ENCODE measurements at regions not wholly inside any gene's neighbourhood (a gene's known extent, or its start where the extent isn't known, plus 50 kb on each side); places are given as distances from the start of the nearest gene placed in this dataset.

DNA sequence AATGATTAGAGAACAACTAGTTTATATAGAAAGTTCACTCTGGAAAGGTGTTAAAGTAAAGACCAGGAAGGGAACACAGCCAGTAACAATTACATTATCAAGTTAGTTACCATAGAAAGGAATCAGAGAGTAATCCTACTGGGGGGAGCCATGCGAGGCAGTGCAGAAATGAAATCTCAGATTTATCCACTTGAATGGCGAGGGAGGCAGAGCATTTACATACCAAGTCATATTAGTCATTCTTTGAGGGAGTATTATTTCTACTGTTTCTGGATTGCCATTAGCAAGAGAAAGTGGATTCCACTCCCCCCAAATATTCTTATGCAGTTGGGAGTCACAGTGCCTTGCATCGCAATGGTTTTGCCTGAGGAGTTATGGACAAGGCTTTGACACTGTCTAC lies 472.7 kb upstream of the TRIB2 start:
- DNase-seq (ENCODE audit: low read depth in 1 of 2, low spot score in 1 of 2) (no peak), ATAC-seq (no peak), FAIRE-seq (no peak)
- 0% methylated on average over 3 of the region's 3 CpGs for WGBS (ENCODE audit: missing lambda C conversion rate)
- ChIA-PET CTCF (no interaction called here), POLR2A (no interaction called here)
- Histone ChIP-seq H3K27ac (no peak overlapping the region), H3K4me3 (no peak overlapping the region), H3K4me1 (no peaks in the 10 kb centered on the region), H3K9me3 (no peaks in the 10 kb centered on the region), H3K4me2 (no peak overlapping the region)
- TF ChIP-seq EHMT2 (IDR thresholded peaks at IDR 0.05; ENCODE audit: low read depth) (no peak), GATA3 (IDR thresholded peaks at IDR 0.05; ENCODE audit: borderline replicate concordance) (no peak), FOSL2 (IDR thresholded peaks at IDR 0.05) (no peak), FOSL2 (CRISPR knock-in tag; IDR thresholded peaks at IDR 0.05) (no peak), NFE2L2 (conservative IDR thresholded peaks at IDR 0.05; ENCODE audit: low read length) (no peak), JUN (IDR thresholded peaks at IDR 0.05) (no peak), RFX5 (IDR thresholded peaks at IDR 0.05) (no peak), MAFK (IDR thresholded peaks at IDR 0.05; ENCODE audit: partially characterized antibody) (no peak), RARB (CRISPR knock-in tag; IDR thresholded peaks at IDR 0.05) (no peak), SMC3 (IDR thresholded peaks at IDR 0.05) (no peak), ZFP36 (IDR thresholded peaks at IDR 0.05; ENCODE audit: borderline replicate concordance, partially characterized antibody) (no peak), KDM5A (IDR thresholded peaks at IDR 0.05) (no peak), ZSCAN20 (CRISPR knock-in tag; IDR thresholded peaks at IDR 0.05) (no peak), HOXA7 (CRISPR knock-in tag; IDR thresholded peaks at IDR 0.05) (no peak), FOXS1 (CRISPR knock-in tag; IDR thresholded peaks at IDR 0.05) (no peak)
- TF ChIP-seq, protein P1, sequence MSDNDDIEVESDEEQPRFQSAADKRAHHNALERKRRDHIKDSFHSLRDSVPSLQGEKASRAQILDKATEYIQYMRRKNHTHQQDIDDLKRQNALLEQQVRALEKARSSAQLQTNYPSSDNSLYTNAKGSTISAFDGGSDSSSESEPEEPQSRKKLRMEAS (IDR thresholded peaks at IDR 0.05): no peak
- TF ChIP-seq, protein P2, sequence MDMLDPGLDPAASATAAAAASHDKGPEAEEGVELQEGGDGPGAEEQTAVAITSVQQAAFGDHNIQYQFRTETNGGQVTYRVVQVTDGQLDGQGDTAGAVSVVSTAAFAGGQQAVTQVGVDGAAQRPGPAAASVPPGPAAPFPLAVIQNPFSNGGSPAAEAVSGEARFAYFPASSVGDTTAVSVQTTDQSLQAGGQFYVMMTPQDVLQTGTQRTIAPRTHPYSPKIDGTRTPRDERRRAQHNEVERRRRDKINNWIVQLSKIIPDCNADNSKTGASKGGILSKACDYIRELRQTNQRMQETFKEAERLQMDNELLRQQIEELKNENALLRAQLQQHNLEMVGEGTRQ (IDR thresholded peaks at IDR 0.05): no peak
- TF ChIP-seq, protein P3, sequence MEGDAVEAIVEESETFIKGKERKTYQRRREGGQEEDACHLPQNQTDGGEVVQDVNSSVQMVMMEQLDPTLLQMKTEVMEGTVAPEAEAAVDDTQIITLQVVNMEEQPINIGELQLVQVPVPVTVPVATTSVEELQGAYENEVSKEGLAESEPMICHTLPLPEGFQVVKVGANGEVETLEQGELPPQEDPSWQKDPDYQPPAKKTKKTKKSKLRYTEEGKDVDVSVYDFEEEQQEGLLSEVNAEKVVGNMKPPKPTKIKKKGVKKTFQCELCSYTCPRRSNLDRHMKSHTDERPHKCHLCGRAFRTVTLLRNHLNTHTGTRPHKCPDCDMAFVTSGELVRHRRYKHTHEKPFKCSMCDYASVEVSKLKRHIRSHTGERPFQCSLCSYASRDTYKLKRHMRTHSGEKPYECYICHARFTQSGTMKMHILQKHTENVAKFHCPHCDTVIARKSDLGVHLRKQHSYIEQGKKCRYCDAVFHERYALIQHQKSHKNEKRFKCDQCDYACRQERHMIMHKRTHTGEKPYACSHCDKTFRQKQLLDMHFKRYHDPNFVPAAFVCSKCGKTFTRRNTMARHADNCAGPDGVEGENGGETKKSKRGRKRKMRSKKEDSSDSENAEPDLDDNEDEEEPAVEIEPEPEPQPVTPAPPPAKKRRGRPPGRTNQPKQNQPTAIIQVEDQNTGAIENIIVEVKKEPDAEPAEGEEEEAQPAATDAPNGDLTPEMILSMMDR (IDR thresholded peaks at IDR 0.05): no peak
- TF ChIP-seq, protein P4, sequence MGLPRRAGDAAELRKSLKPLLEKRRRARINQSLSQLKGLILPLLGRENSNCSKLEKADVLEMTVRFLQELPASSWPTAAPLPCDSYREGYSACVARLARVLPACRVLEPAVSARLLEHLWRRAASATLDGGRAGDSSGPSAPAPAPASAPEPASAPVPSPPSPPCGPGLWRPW (IDR thresholded peaks at IDR 0.05): no peak

DNA sequence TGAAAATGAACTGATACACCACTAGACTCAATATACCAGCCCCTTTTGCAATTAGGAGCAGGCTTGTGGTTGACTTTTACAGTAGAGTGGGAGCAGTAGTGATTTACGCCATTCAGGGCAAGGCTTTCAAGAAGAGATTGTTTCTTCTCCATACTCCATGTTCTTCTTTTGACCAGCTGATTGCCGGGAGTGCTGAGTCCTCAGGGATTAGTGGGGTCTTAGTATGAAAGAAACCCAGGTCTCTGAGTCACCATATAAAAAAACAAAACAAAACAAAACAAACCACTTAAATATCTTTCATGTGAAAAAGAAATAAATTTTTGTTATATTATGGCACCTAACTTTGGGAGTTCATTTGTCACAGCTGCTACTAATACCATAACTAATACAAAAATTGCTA lies 465.6 kb upstream of the TRIB2 start:
- Histone ChIP-seq H3K4me1 (no peaks in the 10 kb centered on the region), H3K27ac (no peak overlapping the region), H3K4me3 (no peak overlapping the region), H3K9me3 (no peaks in the 10 kb centered on the region), H3K4me2 (no peak overlapping the region)
- no peak for TF ChIP-seq HOXB13 (CRISPR knock-in tag; IDR thresholded peaks at IDR 0.05; ENCODE audit: low read depth)
- TF ChIP-seq CHD2 (IDR thresholded peaks at IDR 0.05; ENCODE audit: low read length, partially characterized antibody): no peak
- TF ChIP-seq KDM5A (IDR thresholded peaks at IDR 0.05): no peak
- no peak for TF ChIP-seq HDAC2 (IDR thresholded peaks at IDR 0.05)
- TF ChIP-seq, protein P5, sequence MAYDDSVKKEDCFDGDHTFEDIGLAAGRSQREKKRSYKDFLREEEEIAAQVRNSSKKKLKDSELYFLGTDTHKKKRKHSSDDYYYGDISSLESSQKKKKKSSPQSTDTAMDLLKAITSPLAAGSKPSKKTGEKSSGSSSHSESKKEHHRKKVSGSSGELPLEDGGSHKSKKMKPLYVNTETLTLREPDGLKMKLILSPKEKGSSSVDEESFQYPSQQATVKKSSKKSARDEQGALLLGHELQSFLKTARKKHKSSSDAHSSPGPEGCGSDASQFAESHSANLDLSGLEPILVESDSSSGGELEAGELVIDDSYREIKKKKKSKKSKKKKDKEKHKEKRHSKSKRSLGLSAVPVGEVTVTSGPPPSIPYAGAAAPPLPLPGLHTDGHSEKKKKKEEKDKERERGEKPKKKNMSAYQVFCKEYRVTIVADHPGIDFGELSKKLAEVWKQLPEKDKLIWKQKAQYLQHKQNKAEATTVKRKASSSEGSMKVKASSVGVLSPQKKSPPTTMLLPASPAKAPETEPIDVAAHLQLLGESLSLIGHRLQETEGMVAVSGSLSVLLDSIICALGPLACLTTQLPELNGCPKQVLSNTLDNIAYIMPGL (CRISPR knock-in tag; IDR thresholded peaks at IDR 0.05; ENCODE audit: borderline replicate concordance): no peak
- TF ChIP-seq RAD21 (conservative IDR thresholded peaks at IDR 0.05 in 1 of 2, IDR thresholded peaks at IDR 0.05 in 1 of 2): no peak
- TF ChIP-seq CHD4 (IDR thresholded peaks at IDR 0.05; ENCODE audit: borderline replicate concordance): no peak
- TF ChIP-seq ESRRA (IDR thresholded peaks at IDR 0.05; ENCODE audit: borderline replicate concordance, low read length): no peak
- no peak for TF ChIP-seq NR3C1 (IDR thresholded peaks at IDR 0.05)
- ChIA-PET CTCF (no interaction called here), POLR2A (no interaction called here)
- ATAC-seq (no peak), FAIRE-seq (no peak), DNase-seq (ENCODE audit: low read depth in 1 of 2, low spot score in 1 of 2) (no peak)
- 4% methylated on average over 2 of the region's 2 CpGs for WGBS (ENCODE audit: missing lambda C conversion rate)

Measured in A549 (cell line).